CD4-positive, CD25-positive, alpha-beta regulatory T cell (primary cell): ENCODE measurements at regions not wholly inside any gene's neighbourhood (a gene's known extent, or its start where the extent isn't known, plus 50 kb on each side); places are given as distances from the start of the nearest gene placed in this dataset.

Source experiments
- ATAC-seq, 2 donors: fragments of 150-1000 bp; cut with Tn5 transposase; one replicate each; pipeline ENCODE4 v1.10.0; 2021; ENCODE audit warnings: low read depth in 2 of 2, moderate number of reproducible peaks in 2 of 2, moderate library complexity in 1 of 2
- DNase-seq, 3 donors: peaks; one replicate each; pipeline versions ENCODE4 v3.0.0 to v3.0.0-alpha.2; 2012 to 2022; ENCODE audit warnings: mixed read lengths in 1 of 3
- H3K27ac ChIP-seq: one replicate; pipeline ENCODE4 v1.7.0; 2013; ENCODE audit warnings: mild to moderate bottlenecking, low read length; ENCODE audit not compliant: insufficient read depth, poor library complexity, severe bottlenecking
- H3K27me3 ChIP-seq: one replicate; pipeline ENCODE4 v1.7.0; 2013; ENCODE audit warnings: low read length; ENCODE audit not compliant: control insufficient read depth, insufficient read depth
- H3K36me3 ChIP-seq: one replicate; pipeline ENCODE4 v1.7.0; 2013; ENCODE audit warnings: mild to moderate bottlenecking, low read length, moderate library complexity; ENCODE audit not compliant: control insufficient read depth, insufficient read depth
- H3K4me1 ChIP-seq: 2 replicates; pipeline ENCODE4 v1.7.0; 2013; ENCODE audit warnings: mild to moderate bottlenecking, low read length; ENCODE audit not compliant: insufficient read depth, control insufficient read depth, poor library complexity, severe bottlenecking
- H3K4me3 ChIP-seq: one replicate; pipeline ENCODE4 v1.7.0; 2013; ENCODE audit warnings: low read depth, mild to moderate bottlenecking, low read length, moderate library complexity
- H3K9me3 ChIP-seq, 2 experiments: 1 replicate in 1 of 2; 2 replicates in 1 of 2; pipeline ENCODE4 v1.7.0; 2013; ENCODE audit warnings: low read length in 2 of 2, mild to moderate bottlenecking in 1 of 2, moderate library complexity in 1 of 2; ENCODE audit not compliant: control insufficient read depth in 2 of 2
- H3K27ac Mint-ChIP-seq, 3 donors: one replicate each; pipeline ENCODE4 v1.8.0; 2020 to 2022; ENCODE audit warnings: mild to moderate bottlenecking in 3 of 3, mixed read lengths in 3 of 3, moderate library complexity in 2 of 3
- H3K27me3 Mint-ChIP-seq: one replicate; pipeline ENCODE4 v1.8.0; 2022; ENCODE audit warnings: mild to moderate bottlenecking, mixed read lengths
- H3K36me3 Mint-ChIP-seq: one replicate; pipeline ENCODE4 v1.8.0; 2020; ENCODE audit warnings: mixed read lengths
- H3K4me1 Mint-ChIP-seq, 4 donors: one replicate each; pipeline ENCODE4 v1.8.0; 2020 to 2022; ENCODE audit warnings: mixed read lengths in 4 of 4, mild to moderate bottlenecking in 1 of 4
- H3K4me3 Mint-ChIP-seq, 4 donors: one replicate each; pipeline ENCODE4 v1.8.0; 2020 to 2022; ENCODE audit warnings: mild to moderate bottlenecking in 4 of 4, mixed read lengths in 4 of 4, moderate library complexity in 3 of 4
- H3K9me3 Mint-ChIP-seq, 7 donors: one replicate each; pipeline ENCODE4 v1.8.0; 2020 to 2022; ENCODE audit warnings: mixed read lengths in 7 of 7, mild to moderate bottlenecking in 3 of 7, moderate library complexity in 2 of 7

- H3K4me3 ChIP-seq = no peak overlapping the region
- Mint-ChIP-seq H3K27me3 (peaks cover 16% of the 10 kb centered on the region), H3K36me3 (no peaks in the 10 kb centered on the region), H3K4me3 (no peak overlapping the region), H3K27ac (no peak overlapping the region), H3K4me1 (no peaks in the 10 kb centered on the region), H3K9me3 (peaks cover 0 to 1% (median 0%) of the 10 kb centered on the region in 7 donors)
- no peaks in the 10 kb centered on the region for H3K9me3 ChIP-seq
- H3K27ac ChIP-seq = no peak overlapping the region
- DNase-seq (no peak), ATAC-seq (no peak)
- H3K36me3 ChIP-seq = no peaks in the 10 kb centered on the region
- no peaks in the 10 kb centered on the region for H3K4me1 ChIP-seq
- H3K27me3 ChIP-seq = no peaks in the 10 kb centered on the region
These were observed 51.4 kb upstream of the RASD2 start for GRCh38 chr22:35489239-35489638.
